ENCODE measurements at regions not wholly inside any gene's neighbourhood (a gene's known extent, or its start where the extent isn't known, plus 50 kb on each side); places are given as distances from the start of the nearest gene placed in this dataset.
A peak's percentile ranks its signal among the peaks of the same experiment; 100 is the strongest.

DNA sequence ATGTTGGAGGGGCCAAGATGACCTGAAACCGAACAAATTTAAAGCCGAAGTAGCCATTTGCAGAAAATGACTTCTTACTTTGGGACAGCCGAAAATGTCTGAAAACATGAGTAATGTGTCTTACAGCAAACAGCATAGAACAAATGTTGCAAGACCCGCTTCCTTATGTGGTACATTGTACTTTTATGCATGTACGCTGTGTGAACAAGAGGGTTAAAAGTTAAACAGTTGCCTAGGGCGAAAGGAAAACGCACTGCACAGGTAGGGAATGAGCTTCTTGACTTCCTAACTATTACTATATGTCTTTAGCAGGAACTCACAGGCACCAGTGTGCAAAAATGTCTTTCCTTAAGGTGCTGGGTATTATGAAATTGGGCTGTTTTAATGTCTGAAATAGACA lies 303.5 kb upstream of the MGMT start:
- no peak for TF ChIP-seq TAF1 (IDR thresholded peaks at IDR 0.05; ENCODE audit: low read depth, low read length)
- no peak for TF ChIP-seq POU2F2 (IDR thresholded peaks at IDR 0.05; ENCODE audit: low read depth, low read length)
- no peak for TF ChIP-seq POLR2A (IDR thresholded peaks at IDR 0.05; ENCODE audit: low read depth, low read length)
- TF ChIP-seq SPI1 (IDR thresholded peaks at IDR 0.05; ENCODE audit: low read depth, low read length) = no peak
- no peak for TF ChIP-seq POLR2AphosphoS5 (IDR thresholded peaks at IDR 0.05; ENCODE audit: low read depth, low read length)
- TF ChIP-seq PAX5 (IDR thresholded peaks at IDR 0.05; ENCODE audit: insufficient read depth, low read length, severe bottlenecking) = no peak
- DNase-seq (ENCODE audit: insufficient read length, low spot score) (no peak), FAIRE-seq (no peak)

DNA sequence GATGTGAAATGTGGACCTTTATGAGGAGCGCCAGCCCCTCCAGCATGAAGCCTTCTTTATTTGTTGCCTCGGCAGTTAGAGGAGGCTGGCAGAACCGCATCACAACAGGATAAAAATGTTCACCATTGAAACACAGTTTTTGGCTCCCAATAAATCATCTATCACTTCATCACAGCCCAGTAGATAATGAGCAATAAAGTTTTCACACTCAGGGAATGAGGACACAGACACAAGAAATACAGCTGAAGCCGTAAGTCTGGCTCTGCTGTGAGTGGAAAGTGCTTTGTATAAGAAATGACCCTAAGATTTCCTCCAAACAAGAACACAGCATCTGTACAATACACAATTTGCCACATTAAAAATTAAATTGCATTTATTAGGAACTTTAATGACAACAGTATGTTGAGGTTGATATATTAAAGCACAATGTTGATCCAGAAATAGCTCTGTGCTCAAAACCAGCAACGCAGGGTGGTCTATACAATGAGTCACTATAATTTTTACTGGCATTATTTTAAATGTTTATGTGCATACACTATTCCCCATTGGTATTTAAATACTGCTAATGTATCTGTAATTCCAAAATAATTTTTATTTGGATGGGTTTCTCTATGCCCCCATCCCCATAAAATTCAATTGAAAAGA lies 301.8 kb upstream of the MGMT start:
- DNase-seq (ENCODE audit: insufficient read length, low spot score) (no peak), FAIRE-seq (no peak)
- no peak for TF ChIP-seq POLR2A (IDR thresholded peaks at IDR 0.05; ENCODE audit: low read depth, low read length)
- no peak for TF ChIP-seq TAF1 (IDR thresholded peaks at IDR 0.05; ENCODE audit: low read depth, low read length)
- no peak for TF ChIP-seq PAX5 (IDR thresholded peaks at IDR 0.05; ENCODE audit: insufficient read depth, low read length, severe bottlenecking)
- no peak for TF ChIP-seq POU2F2 (IDR thresholded peaks at IDR 0.05; ENCODE audit: low read depth, low read length)
- no peak for TF ChIP-seq SPI1 (IDR thresholded peaks at IDR 0.05; ENCODE audit: low read depth, low read length)
- no peak for TF ChIP-seq POLR2AphosphoS5 (IDR thresholded peaks at IDR 0.05; ENCODE audit: low read depth, low read length)

DNA sequence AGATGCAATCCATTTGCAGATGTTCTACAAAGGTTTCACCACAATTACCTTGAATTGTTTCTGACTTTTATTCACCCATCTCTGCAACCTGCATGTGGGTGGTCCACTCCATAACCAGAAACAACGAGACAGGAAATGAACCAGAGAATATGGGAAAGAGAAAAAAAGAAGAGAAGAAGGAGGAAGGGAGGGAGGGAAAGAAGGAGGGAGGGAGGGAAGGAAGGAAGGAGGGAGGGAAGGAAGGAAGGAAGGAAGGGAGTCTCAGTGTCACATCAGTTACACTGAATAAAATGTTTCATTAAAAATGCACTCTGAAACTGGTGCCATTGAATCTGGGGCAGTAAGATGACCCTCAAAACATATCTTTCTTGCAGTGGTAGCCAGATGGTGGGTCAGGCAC lies 301.3 kb upstream of the MGMT start:
- DNase-seq (ENCODE audit: insufficient read length, low spot score) (no peak), FAIRE-seq (no peak)
- TF ChIP-seq SPI1 (IDR thresholded peaks at IDR 0.05; ENCODE audit: low read depth, low read length) (no peak), POLR2AphosphoS5 (IDR thresholded peaks at IDR 0.05; ENCODE audit: low read depth, low read length) (no peak), TAF1 (IDR thresholded peaks at IDR 0.05; ENCODE audit: low read depth, low read length) (no peak), POU2F2 (IDR thresholded peaks at IDR 0.05; ENCODE audit: low read depth, low read length) (no peak), PAX5 (IDR thresholded peaks at IDR 0.05; ENCODE audit: insufficient read depth, low read length, severe bottlenecking) (no peak), POLR2A (IDR thresholded peaks at IDR 0.05; ENCODE audit: low read depth, low read length) (no peak)

DNA sequence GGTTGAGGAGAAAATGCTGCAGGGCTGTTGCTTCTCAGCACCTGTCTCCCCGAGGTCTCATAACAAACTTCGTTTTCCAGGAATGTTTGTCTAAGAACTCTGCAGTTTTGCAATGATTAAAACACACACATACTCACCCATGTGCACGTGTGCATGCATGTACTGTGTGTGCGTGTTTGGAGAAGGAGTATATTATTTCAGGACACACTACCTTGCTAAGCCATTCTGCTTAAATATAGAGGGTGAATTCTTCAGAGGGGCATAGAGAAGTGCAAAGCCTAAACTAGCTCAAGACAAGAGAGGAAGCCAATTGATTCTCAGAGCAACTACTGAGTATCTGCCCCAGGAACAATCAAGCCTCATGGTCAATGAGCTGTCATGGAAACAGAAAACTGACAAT lies 298.4 kb upstream of the MGMT start:
- FAIRE-seq = no peak
- TF ChIP-seq POLR2AphosphoS5 (IDR thresholded peaks at IDR 0.05; ENCODE audit: low read depth, low read length) = no peak
- TF ChIP-seq SPI1 (IDR thresholded peaks at IDR 0.05; ENCODE audit: low read depth, low read length) = no peak
- TF ChIP-seq POU2F2 (IDR thresholded peaks at IDR 0.05; ENCODE audit: low read depth, low read length) = no peak
- TF ChIP-seq PAX5 (IDR thresholded peaks at IDR 0.05; ENCODE audit: insufficient read depth, low read length, severe bottlenecking) = no peak
- no peak for TF ChIP-seq TAF1 (IDR thresholded peaks at IDR 0.05; ENCODE audit: low read depth, low read length)
- TF ChIP-seq POLR2A (IDR thresholded peaks at IDR 0.05; ENCODE audit: low read depth, low read length) = no peak
- no peak for DNase-seq (ENCODE audit: insufficient read length, low spot score)

DNA sequence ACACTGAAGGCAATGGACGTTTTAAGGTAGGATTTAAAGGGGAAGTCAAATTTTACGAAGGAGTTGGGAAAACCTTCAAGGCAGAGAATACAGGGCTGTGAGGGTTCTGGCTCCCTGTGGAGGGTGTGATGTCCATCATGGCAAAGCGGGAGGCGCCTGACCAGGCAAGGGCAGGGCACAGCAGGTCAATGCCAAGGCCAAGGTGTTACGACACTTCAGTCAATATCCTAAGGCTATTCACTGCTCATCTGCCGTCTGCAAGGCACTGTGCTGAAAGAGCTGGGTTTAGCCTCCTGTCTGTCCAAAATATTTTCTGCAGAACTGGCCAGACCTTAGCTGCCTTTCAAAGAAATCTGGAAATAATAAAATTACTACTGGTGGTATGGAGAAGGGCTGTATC lies 297.9 kb upstream of the MGMT start:
- DNase-seq (ENCODE audit: insufficient read length, low spot score) = no peak
- TF ChIP-seq PAX5 (IDR thresholded peaks at IDR 0.05; ENCODE audit: insufficient read depth, low read length, severe bottlenecking) = no peak
- TF ChIP-seq SPI1 (IDR thresholded peaks at IDR 0.05; ENCODE audit: low read depth, low read length) = no peak
- no peak for TF ChIP-seq POU2F2 (IDR thresholded peaks at IDR 0.05; ENCODE audit: low read depth, low read length)
- no peak for TF ChIP-seq TAF1 (IDR thresholded peaks at IDR 0.05; ENCODE audit: low read depth, low read length)
- TF ChIP-seq POLR2A (IDR thresholded peaks at IDR 0.05; ENCODE audit: low read depth, low read length) = no peak
- no peak for TF ChIP-seq POLR2AphosphoS5 (IDR thresholded peaks at IDR 0.05; ENCODE audit: low read depth, low read length)
- no peak for FAIRE-seq

DNA sequence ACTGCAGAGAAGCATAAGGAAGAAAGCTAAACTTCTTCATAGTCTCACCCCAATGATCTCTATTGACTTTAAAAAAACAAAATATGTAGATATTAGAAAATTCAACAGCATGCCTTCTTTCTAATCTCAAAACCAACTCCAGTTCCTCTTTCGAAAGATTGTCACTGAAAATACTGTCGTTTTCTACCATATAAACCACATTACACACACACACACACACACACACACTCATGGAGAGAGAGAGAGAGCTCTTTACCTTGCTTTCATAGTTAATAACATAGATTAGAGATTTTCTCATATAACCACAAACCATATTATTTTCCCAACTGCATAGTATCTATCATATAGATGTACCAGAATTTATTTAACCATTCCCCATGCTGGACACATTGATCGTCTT lies 296.2 kb upstream of the MGMT start:
- TF ChIP-seq PAX5 (IDR thresholded peaks at IDR 0.05; ENCODE audit: insufficient read depth, low read length, severe bottlenecking) (no peak), SPI1 (IDR thresholded peaks at IDR 0.05; ENCODE audit: low read depth, low read length) (peak; percentile 48; the same call in 1 of the 2 replicates)
- DNase-seq (ENCODE audit: insufficient read length, low spot score) (no peak), FAIRE-seq (no peak)

DNA sequence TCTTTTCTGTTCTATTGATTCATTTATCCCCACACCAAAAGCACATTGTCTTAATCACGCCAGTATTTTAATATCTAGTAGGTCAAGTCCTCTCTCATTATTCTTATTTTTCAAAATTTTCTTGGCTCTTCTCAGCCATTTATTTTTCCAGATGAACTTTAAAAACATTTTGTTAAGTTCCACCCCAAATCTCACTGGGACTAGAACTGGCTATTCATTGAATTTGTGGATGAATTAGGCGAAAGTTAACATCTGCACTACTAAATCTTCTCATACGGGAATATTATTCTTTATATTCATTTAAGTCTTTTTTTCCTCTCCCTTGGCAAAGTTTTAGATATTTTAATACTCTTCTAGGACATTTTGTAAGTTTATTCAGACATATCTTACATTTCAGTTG lies 295.2 kb upstream of the MGMT start:
- TF ChIP-seq TAF1 (IDR thresholded peaks at IDR 0.05; ENCODE audit: low read depth, low read length) = no peak
- no peak for TF ChIP-seq POLR2A (IDR thresholded peaks at IDR 0.05; ENCODE audit: low read depth, low read length)
- TF ChIP-seq PAX5 (IDR thresholded peaks at IDR 0.05; ENCODE audit: insufficient read depth, low read length, severe bottlenecking) = no peak
- no peak for TF ChIP-seq SPI1 (IDR thresholded peaks at IDR 0.05; ENCODE audit: low read depth, low read length)
- TF ChIP-seq POU2F2 (IDR thresholded peaks at IDR 0.05; ENCODE audit: low read depth, low read length) = no peak
- no peak for TF ChIP-seq POLR2AphosphoS5 (IDR thresholded peaks at IDR 0.05; ENCODE audit: low read depth, low read length)
- FAIRE-seq (no peak), DNase-seq (ENCODE audit: insufficient read length, low spot score) (no peak)

DNA sequence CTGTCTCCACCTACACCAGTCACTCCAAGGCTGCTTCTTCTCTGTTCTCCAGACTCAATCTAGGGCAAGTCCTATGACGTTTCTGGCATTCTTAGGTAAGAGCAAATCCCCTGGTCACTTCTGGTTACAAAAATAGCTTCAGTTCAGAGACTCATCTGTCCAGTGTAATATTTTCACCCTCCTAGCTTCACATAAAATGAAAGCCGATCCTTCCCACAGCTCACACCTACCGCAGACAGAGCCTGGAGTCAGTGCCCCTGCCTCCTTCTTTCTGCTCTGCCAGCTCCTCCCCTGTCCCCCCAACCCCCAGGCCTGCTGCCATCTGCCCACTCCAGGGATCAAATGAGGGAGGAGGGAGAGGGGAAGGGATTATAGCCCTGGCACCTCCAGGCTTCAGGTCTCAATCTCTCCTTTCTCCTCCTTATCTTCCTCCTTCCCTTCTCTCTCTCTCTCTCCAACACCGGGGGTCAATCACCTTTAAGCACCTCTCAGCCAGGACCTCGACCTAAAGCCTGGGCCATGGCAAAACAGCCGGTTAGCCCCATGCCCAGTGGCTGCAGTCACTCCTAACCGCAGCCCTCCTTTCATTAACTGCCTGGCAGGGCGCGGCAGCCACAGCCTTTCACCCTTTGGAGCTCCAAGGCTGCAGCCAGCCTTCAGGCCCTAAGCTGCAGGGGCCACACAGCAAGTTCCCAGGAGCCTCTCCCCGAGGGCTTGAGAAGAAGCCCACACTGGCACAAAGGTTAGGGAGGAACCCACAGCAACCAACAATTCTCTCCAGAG lies 292.6 kb upstream of the MGMT start:
- TF ChIP-seq POLR2AphosphoS5 (IDR thresholded peaks at IDR 0.05; ENCODE audit: low read depth, low read length) = no peak
- no peak for TF ChIP-seq PAX5 (IDR thresholded peaks at IDR 0.05; ENCODE audit: insufficient read depth, low read length, severe bottlenecking)
- TF ChIP-seq SPI1 (IDR thresholded peaks at IDR 0.05; ENCODE audit: low read depth, low read length) = no peak
- TF ChIP-seq TAF1 (IDR thresholded peaks at IDR 0.05; ENCODE audit: low read depth, low read length) = no peak
- no peak for TF ChIP-seq POLR2A (IDR thresholded peaks at IDR 0.05; ENCODE audit: low read depth, low read length)
- no peak for TF ChIP-seq POU2F2 (IDR thresholded peaks at IDR 0.05; ENCODE audit: low read depth, low read length)
- FAIRE-seq (no peak), DNase-seq (ENCODE audit: insufficient read length, low spot score) (no peak)

DNA sequence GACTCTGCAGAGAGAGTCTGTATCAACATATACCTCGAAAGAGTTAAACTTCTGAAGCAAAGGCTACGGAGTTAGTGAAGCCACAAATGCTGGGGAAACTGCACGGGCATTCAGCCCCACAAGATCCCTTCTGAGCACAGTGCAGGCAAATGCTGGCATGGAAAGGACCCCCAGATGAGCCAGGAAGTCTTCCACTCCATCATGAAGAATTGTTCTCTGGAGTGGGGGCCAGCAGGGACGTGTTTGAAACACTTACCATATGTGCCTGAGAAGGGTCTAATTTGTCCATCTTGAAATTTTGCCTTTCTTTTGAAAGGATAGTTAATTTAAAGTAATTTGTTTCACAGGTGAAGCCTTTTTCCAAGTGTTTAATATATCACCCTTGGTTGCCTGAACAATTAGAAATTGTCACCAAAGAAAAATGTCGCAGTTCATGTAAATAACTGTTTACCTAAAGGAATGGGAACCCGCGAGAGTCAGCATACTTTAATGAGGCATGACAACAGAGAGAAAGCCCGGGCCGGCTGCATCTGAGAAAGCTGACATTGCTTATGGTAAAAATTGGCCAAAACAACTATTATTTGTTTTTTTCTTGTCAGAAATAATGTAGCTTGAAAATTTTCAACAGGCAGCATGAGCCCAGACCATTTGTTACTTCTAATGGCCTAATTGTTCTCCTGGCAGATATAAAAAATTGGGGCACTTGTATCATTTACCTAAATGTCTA lies 287.6 kb upstream of the MGMT start:
- TF ChIP-seq PAX5 (IDR thresholded peaks at IDR 0.05; ENCODE audit: insufficient read depth, low read length, severe bottlenecking) (no peak), TAF1 (IDR thresholded peaks at IDR 0.05; ENCODE audit: low read depth, low read length) (no peak), POLR2A (IDR thresholded peaks at IDR 0.05; ENCODE audit: low read depth, low read length) (no peak), POU2F2 (IDR thresholded peaks at IDR 0.05; ENCODE audit: low read depth, low read length) (no peak), POLR2AphosphoS5 (IDR thresholded peaks at IDR 0.05; ENCODE audit: low read depth, low read length) (no peak), SPI1 (IDR thresholded peaks at IDR 0.05; ENCODE audit: low read depth, low read length) (no peak)
- FAIRE-seq (no peak), DNase-seq (ENCODE audit: insufficient read length, low spot score) (no peak)

Data from GM12891 (cell line).